ENCODE measurements at regions not wholly inside any gene's neighbourhood (a gene's known extent, or its start where the extent isn't known, plus 50 kb on each side); places are given as distances from the start of the nearest gene placed in this dataset.

DNA sequence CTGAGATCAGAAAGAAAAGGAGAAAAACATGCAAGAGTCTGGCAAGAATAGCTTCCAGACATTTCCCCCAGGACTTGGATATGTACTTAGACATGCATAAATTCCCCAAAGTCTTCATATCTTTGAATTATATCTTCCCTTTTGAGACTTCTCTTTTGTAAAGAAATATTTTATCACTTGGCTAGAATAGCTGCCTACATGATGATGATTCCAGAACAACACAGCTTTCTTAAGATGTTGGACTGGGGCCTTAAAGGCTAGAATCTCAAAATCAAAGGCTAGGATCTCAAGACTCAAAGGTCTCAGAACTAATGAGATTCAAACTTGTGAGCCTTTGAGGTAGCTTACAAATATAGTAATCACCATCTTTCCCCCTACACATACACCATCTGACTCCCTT is 842.3 kb downstream of the BCL11A start:
- Histone ChIP-seq H3K27me3 (ENCODE audit: control insufficient read depth, insufficient read depth, low read length) (no peaks in the 10 kb centered on the region), H3K4me3 (ENCODE audit: low read length) (no peak overlapping the region), H3K4me2 (ENCODE audit: low read length) (no peak overlapping the region), H3K36me3 (ENCODE audit: insufficient read depth, low read length) (no peaks in the 10 kb centered on the region), H3K9ac (ENCODE audit: low read depth, low read length) (no peak overlapping the region), H3K4me1 (ENCODE audit: control insufficient read depth, insufficient read depth, low read length) (no peaks in the 10 kb centered on the region), H3K9me3 (replicated peaks; ENCODE audit: low read length) (no peaks in the 10 kb centered on the region)

GRCh38 chr2:59706729-59707128 is 846.7 kb downstream of the BCL11A start:
- no peak overlapping the region for H3K9ac ChIP-seq (ENCODE audit: low read depth, low read length)
- H3K9me3 ChIP-seq (replicated peaks; ENCODE audit: low read length), result no peaks in the 10 kb centered on the region
- H3K36me3 ChIP-seq (ENCODE audit: insufficient read depth, low read length), result no peaks in the 10 kb centered on the region
- H3K4me1 ChIP-seq (ENCODE audit: control insufficient read depth, insufficient read depth, low read length), result no peaks in the 10 kb centered on the region
- no peak overlapping the region for H3K4me3 ChIP-seq (ENCODE audit: low read length)
- no peak overlapping the region for H3K4me2 ChIP-seq (ENCODE audit: low read length)
- H3K27me3 ChIP-seq (ENCODE audit: control insufficient read depth, insufficient read depth, low read length), result no peaks in the 10 kb centered on the region

- no peaks in the 10 kb centered on the region for H3K4me1 ChIP-seq (ENCODE audit: control insufficient read depth, insufficient read depth, low read length)
- no peaks in the 10 kb centered on the region for H3K36me3 ChIP-seq (ENCODE audit: insufficient read depth, low read length)
- H3K9me3 ChIP-seq (replicated peaks; ENCODE audit: low read length), result no peaks in the 10 kb centered on the region
- no peak overlapping the region for H3K4me2 ChIP-seq (ENCODE audit: low read length)
- no peak overlapping the region for H3K9ac ChIP-seq (ENCODE audit: low read depth, low read length)
- H3K27me3 ChIP-seq (ENCODE audit: control insufficient read depth, insufficient read depth, low read length), result no peaks in the 10 kb centered on the region
- no peak overlapping the region for H3K4me3 ChIP-seq (ENCODE audit: low read length)
These were observed 849.7 kb downstream of the BCL11A start for GRCh38 chr2:59703796-59704195.

GRCh38 chr2:59702026-59702425 is 851.4 kb downstream of the BCL11A start:
- H3K4me2 ChIP-seq (ENCODE audit: low read length), result no peak overlapping the region
- H3K9ac ChIP-seq (ENCODE audit: low read depth, low read length), result no peak overlapping the region
- no peaks in the 10 kb centered on the region for H3K4me1 ChIP-seq (ENCODE audit: control insufficient read depth, insufficient read depth, low read length)
- no peaks in the 10 kb centered on the region for H3K9me3 ChIP-seq (replicated peaks; ENCODE audit: low read length)
- H3K4me3 ChIP-seq (ENCODE audit: low read length), result no peak overlapping the region
- H3K36me3 ChIP-seq (ENCODE audit: insufficient read depth, low read length), result no peaks in the 10 kb centered on the region
- H3K27me3 ChIP-seq (ENCODE audit: control insufficient read depth, insufficient read depth, low read length), result no peaks in the 10 kb centered on the region

- H3K4me2 ChIP-seq (ENCODE audit: low read length), result no peak overlapping the region
- no peaks in the 10 kb centered on the region for H3K4me1 ChIP-seq (ENCODE audit: control insufficient read depth, insufficient read depth, low read length)
- no peak overlapping the region for H3K4me3 ChIP-seq (ENCODE audit: low read length)
- H3K9me3 ChIP-seq (replicated peaks; ENCODE audit: low read length), result no peaks in the 10 kb centered on the region
- H3K27me3 ChIP-seq (ENCODE audit: control insufficient read depth, insufficient read depth, low read length), result no peaks in the 10 kb centered on the region
- H3K36me3 ChIP-seq (ENCODE audit: insufficient read depth, low read length), result no peaks in the 10 kb centered on the region
- H3K9ac ChIP-seq (ENCODE audit: low read depth, low read length), result no peak overlapping the region
These were observed 852.0 kb downstream of the BCL11A start for GRCh38 chr2:59701271-59701994.

DNA sequence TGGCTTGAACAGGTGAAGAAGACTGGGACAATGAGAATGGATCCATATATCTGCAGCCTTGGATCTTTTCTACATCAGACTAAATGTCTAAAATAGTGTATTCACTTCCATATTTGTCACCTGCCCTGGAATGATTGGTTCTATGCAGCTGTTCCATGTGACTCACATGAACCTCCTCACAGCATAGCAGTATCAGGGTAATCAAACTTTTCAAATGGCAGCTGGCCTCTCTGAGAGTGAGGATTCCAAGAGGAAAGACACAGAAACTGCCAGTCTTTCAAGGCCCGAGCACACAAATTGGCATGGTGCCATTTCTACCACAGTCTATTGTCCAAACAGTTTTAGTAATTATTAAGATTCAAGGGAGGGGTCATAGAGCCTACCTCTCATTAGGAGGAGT is 859.3 kb downstream of the BCL11A start:
- Histone ChIP-seq H3K27me3 (ENCODE audit: control insufficient read depth, insufficient read depth, low read length) (no peaks in the 10 kb centered on the region), H3K9ac (ENCODE audit: low read depth, low read length) (no peak overlapping the region), H3K36me3 (ENCODE audit: insufficient read depth, low read length) (no peaks in the 10 kb centered on the region), H3K4me3 (ENCODE audit: low read length) (no peak overlapping the region), H3K4me2 (ENCODE audit: low read length) (no peak overlapping the region), H3K4me1 (ENCODE audit: control insufficient read depth, insufficient read depth, low read length) (no peaks in the 10 kb centered on the region), H3K9me3 (replicated peaks; ENCODE audit: low read length) (peaks cover 5% of the 10 kb centered on the region)

DNA sequence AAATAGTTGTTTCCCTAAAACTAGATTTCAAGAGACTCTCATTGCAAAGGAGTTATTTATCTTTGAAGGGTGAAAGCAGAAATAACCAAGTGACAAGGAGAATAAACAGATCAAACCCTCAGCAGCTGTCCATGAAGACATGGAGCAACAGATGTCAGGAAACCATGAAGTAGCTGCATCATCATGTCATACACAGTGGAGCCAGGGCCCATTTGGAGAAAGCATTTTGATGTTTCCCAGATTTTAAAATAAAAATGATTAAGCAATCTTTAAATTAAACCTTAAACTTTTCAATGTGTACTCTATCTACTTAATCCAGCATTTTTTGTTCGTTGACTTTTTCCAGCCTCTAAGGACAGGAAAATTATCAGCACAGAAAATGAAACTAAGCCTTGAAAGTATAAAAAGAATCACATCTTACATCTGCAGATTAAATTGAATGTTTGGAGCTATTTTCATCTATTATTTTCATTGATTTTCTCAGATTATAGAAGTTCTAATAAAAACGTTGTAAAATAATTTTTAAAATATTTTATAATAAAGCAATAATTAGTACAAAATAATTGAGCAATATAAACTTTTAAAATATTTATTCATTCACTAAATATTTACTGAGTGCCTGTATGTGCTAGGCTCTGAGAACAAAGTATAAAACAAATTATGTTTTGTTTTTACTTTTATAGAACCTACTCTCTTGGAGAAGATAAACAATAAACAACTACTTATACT is 860.1 kb downstream of the BCL11A start:
- Histone ChIP-seq H3K36me3 (ENCODE audit: insufficient read depth, low read length) (no peaks in the 10 kb centered on the region), H3K9me3 (replicated peaks; ENCODE audit: low read length) (peaks cover 5% of the 10 kb centered on the region), H3K9ac (ENCODE audit: low read depth, low read length) (no peak overlapping the region), H3K4me1 (ENCODE audit: control insufficient read depth, insufficient read depth, low read length) (no peaks in the 10 kb centered on the region), H3K4me3 (ENCODE audit: low read length) (no peak overlapping the region), H3K27me3 (ENCODE audit: control insufficient read depth, insufficient read depth, low read length) (no peaks in the 10 kb centered on the region), H3K4me2 (ENCODE audit: low read length) (no peak overlapping the region)

DNA sequence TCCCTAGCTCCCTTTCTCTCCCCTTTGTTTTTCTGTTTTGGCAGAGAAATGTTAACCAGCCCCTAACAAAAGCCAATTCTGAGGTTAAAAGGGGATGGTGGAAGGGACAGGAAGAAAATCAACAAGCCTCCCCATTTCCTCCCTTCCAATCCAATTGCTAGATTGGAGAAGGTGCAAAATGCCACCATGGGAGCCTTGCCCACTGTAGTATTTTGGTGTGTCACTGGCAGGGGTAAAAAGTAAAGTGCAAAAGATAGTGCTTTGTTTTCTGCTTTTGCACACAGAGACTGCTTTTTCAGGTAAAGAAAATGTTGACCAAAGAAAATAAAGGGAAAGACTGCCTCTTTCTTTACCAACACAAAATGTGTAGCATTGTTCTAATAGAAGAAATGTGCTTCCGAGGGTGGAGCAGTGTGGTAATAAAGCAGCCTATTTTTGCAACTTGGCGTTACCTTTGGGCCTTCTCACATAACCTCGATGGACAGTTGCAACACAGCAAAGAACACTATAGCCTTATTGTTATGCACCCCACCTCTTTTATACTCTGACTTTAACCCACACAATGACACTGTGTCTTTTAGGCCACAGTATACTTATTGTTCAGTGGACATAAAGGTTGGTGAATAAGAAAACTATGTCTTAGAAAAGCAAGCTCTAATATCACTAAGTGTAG is 861.8 kb downstream of the BCL11A start:
- Histone ChIP-seq H3K4me3 (ENCODE audit: low read length) (no peak overlapping the region), H3K36me3 (ENCODE audit: insufficient read depth, low read length) (no peaks in the 10 kb centered on the region), H3K4me1 (ENCODE audit: control insufficient read depth, insufficient read depth, low read length) (no peaks in the 10 kb centered on the region), H3K27me3 (ENCODE audit: control insufficient read depth, insufficient read depth, low read length) (no peaks in the 10 kb centered on the region), H3K4me2 (ENCODE audit: low read length) (no peak overlapping the region), H3K9me3 (replicated peaks; ENCODE audit: low read length) (peaks cover 5% of the 10 kb centered on the region), H3K9ac (ENCODE audit: low read depth, low read length) (no peak overlapping the region)

DNA sequence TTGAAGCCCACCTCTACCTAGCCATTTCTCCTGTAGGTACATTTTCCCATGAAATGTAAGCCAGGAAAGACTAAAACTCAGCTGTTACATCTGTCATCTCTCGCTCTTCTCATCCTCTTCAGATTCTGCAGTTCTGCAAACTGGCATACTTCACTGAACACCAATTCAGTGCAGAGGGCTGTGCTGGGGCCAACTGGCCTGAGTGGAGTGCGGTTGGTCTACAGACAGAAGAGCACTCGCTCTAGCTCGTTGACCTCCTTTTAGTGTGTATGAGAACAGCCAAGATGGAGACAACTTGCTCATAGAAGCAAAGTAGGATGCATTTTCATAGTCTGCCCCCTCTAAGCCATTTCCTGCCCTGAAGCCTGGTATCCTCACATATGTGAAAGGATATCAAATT is 862.6 kb downstream of the BCL11A start:
- Histone ChIP-seq H3K9me3 (replicated peaks; ENCODE audit: low read length) (peaks cover 5% of the 10 kb centered on the region), H3K4me2 (ENCODE audit: low read length) (no peak overlapping the region), H3K4me1 (ENCODE audit: control insufficient read depth, insufficient read depth, low read length) (no peaks in the 10 kb centered on the region), H3K27me3 (ENCODE audit: control insufficient read depth, insufficient read depth, low read length) (no peaks in the 10 kb centered on the region), H3K4me3 (ENCODE audit: low read length) (no peak overlapping the region), H3K9ac (ENCODE audit: low read depth, low read length) (no peak overlapping the region), H3K36me3 (ENCODE audit: insufficient read depth, low read length) (no peaks in the 10 kb centered on the region)

GRCh38 chr2:59684771-59685166 is 868.7 kb downstream of the BCL11A start:
- H3K4me2 ChIP-seq (ENCODE audit: low read length), result no peak overlapping the region
- no peaks in the 10 kb centered on the region for H3K27me3 ChIP-seq (ENCODE audit: control insufficient read depth, insufficient read depth, low read length)
- no peaks in the 10 kb centered on the region for H3K4me1 ChIP-seq (ENCODE audit: control insufficient read depth, insufficient read depth, low read length)
- H3K36me3 ChIP-seq (ENCODE audit: insufficient read depth, low read length), result no peaks in the 10 kb centered on the region
- H3K9ac ChIP-seq (ENCODE audit: low read depth, low read length), result no peak overlapping the region
- no peak overlapping the region for H3K4me3 ChIP-seq (ENCODE audit: low read length)
- H3K9me3 ChIP-seq (replicated peaks; ENCODE audit: low read length), result no peaks in the 10 kb centered on the region

GRCh38 chr2:59684116-59684770 is 869.2 kb downstream of the BCL11A start:
- Histone ChIP-seq H3K36me3 (ENCODE audit: insufficient read depth, low read length) (no peaks in the 10 kb centered on the region), H3K4me1 (ENCODE audit: control insufficient read depth, insufficient read depth, low read length) (no peaks in the 10 kb centered on the region), H3K27me3 (ENCODE audit: control insufficient read depth, insufficient read depth, low read length) (no peaks in the 10 kb centered on the region), H3K9ac (ENCODE audit: low read depth, low read length) (no peak overlapping the region), H3K9me3 (replicated peaks; ENCODE audit: low read length) (no peaks in the 10 kb centered on the region), H3K4me2 (ENCODE audit: low read length) (no peak overlapping the region), H3K4me3 (ENCODE audit: low read length) (no peak overlapping the region)

Measured in skeletal muscle satellite cell (primary cell).